ENCODE measurements at regions not wholly inside any gene's neighbourhood (a gene's known extent, or its start where the extent isn't known, plus 50 kb on each side); places are given as distances from the start of the nearest gene placed in this dataset.
A peak's percentile ranks its signal among the peaks of the same experiment; 100 is the strongest.

DNA sequence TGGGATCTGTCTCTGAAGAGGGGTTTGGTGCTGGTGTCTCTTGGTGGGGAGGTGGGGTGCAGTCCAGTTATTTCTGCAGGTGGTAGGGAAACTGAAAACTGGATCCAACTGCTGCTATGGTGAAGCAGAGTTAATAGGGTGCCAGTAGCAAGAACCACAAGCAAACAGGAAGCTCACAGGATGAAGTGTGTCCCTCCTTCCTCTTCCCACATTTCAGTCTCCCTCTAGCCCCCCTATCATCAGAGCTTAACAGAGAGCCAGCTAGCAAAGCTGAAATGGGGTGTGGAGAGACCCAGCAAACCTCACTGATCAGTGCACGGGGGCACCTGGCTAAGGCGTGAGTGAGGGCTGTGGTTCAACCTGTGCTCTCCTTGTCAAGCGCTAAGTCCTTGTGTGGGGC is 69.1 kb upstream of the C12orf71 start:
- Mint-ChIP-seq H3K27me3 (ENCODE audit: insufficient read depth, low read depth) (peaks cover 5% of the 10 kb centered on the region), H3K27ac (no peak overlapping the region), H3K36me3 (no peaks in the 10 kb centered on the region), H3K4me3 (no peak overlapping the region), H3K4me1 (no peaks in the 10 kb centered on the region), H3K9me3 (no peaks in the 10 kb centered on the region)
- Histone ChIP-seq H3K4me1 (peaks cover 8% of the 10 kb centered on the region), H2AFZ (replicated peaks) (no peak overlapping the region), H3K9ac (no peak overlapping the region), H3K4me3 (no peak overlapping the region), H3F3A (ENCODE audit: low read depth) (no peaks in the 10 kb centered on the region), H3K4me2 (no peak overlapping the region), H3K27me3 (no peaks in the 10 kb centered on the region), H3K27ac (no peak overlapping the region), H3K79me2 (ENCODE audit: low read depth) (no peaks in the 10 kb centered on the region), H4K20me1 (ENCODE audit: low read depth) (no peaks in the 10 kb centered on the region), H3K9me3 (ENCODE audit: low read depth) (no peaks in the 10 kb centered on the region), H3K36me3 (no peaks in the 10 kb centered on the region)
- no peak for DNase-seq (ENCODE audit: low spot score)
- TF ChIP-seq, protein P1, sequence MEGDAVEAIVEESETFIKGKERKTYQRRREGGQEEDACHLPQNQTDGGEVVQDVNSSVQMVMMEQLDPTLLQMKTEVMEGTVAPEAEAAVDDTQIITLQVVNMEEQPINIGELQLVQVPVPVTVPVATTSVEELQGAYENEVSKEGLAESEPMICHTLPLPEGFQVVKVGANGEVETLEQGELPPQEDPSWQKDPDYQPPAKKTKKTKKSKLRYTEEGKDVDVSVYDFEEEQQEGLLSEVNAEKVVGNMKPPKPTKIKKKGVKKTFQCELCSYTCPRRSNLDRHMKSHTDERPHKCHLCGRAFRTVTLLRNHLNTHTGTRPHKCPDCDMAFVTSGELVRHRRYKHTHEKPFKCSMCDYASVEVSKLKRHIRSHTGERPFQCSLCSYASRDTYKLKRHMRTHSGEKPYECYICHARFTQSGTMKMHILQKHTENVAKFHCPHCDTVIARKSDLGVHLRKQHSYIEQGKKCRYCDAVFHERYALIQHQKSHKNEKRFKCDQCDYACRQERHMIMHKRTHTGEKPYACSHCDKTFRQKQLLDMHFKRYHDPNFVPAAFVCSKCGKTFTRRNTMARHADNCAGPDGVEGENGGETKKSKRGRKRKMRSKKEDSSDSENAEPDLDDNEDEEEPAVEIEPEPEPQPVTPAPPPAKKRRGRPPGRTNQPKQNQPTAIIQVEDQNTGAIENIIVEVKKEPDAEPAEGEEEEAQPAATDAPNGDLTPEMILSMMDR (IDR thresholded peaks at IDR 0.05) = no peak
- TF ChIP-seq EZH2 (IDR thresholded peaks at IDR 0.05) (no peak), EZH2phosphoT487 (IDR thresholded peaks at IDR 0.05) (no peak)

DNA sequence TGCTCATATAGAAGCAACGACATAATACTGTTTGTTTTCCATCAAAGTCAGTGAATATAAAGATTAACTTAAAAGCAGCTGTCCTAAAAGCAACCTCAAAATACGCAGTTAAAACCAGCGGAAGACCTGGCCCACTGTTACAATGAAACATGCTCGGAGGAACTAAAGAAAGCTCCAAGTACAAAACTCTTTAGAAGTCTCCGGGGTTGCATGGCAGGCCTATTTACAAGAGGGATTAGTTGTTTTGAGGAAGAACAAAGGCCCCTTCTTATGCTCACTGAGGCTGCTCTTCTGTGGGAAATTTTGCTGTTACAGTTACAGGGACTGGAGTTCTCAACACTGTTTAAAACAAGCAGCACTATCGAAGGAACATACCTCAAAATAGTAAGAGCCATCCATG is 75.9 kb upstream of the C12orf71 start:
- peaks cover 7% of the 10 kb centered on the region for H4K20me1 ChIP-seq (ENCODE audit: low read depth)
- H3K9me3 ChIP-seq (ENCODE audit: low read depth) = no peaks in the 10 kb centered on the region
- no peaks in the 10 kb centered on the region for H3K27me3 Mint-ChIP-seq (ENCODE audit: insufficient read depth, low read depth)
- H3K27me3 ChIP-seq = no peaks in the 10 kb centered on the region
- H3K27ac Mint-ChIP-seq = no peak overlapping the region
- H2AFZ ChIP-seq (replicated peaks) = no peak overlapping the region
- peak; percentile 50 for TF ChIP-seq EZH2phosphoT487 (IDR thresholded peaks at IDR 0.05)
- TF ChIP-seq, protein P1 (IDR thresholded peaks at IDR 0.05) = no peak
- H3K36me3 ChIP-seq = no peaks in the 10 kb centered on the region
- H3K4me3 Mint-ChIP-seq = no peak overlapping the region
- peaks cover 2% of the 10 kb centered on the region for H3K36me3 Mint-ChIP-seq
- peak overlapping the region; percentile 2 for H3K4me3 ChIP-seq
- H3K9ac ChIP-seq = no peak overlapping the region
- peak overlapping the region; percentile 24 for H3K27ac ChIP-seq
- peak overlapping the region; percentile 57 for H3K4me2 ChIP-seq
- H3K9me3 Mint-ChIP-seq = peaks cover 8% of the 10 kb centered on the region
- peak; percentile 87 for DNase-seq (ENCODE audit: low spot score)
- H3F3A ChIP-seq (ENCODE audit: low read depth) = peaks cover 20% of the 10 kb centered on the region
- H3K79me2 ChIP-seq (ENCODE audit: low read depth) = no peaks in the 10 kb centered on the region
- H3K4me1 ChIP-seq = peaks cover 22% of the 10 kb centered on the region
- peaks cover 12% of the 10 kb centered on the region for H3K4me1 Mint-ChIP-seq

DNA sequence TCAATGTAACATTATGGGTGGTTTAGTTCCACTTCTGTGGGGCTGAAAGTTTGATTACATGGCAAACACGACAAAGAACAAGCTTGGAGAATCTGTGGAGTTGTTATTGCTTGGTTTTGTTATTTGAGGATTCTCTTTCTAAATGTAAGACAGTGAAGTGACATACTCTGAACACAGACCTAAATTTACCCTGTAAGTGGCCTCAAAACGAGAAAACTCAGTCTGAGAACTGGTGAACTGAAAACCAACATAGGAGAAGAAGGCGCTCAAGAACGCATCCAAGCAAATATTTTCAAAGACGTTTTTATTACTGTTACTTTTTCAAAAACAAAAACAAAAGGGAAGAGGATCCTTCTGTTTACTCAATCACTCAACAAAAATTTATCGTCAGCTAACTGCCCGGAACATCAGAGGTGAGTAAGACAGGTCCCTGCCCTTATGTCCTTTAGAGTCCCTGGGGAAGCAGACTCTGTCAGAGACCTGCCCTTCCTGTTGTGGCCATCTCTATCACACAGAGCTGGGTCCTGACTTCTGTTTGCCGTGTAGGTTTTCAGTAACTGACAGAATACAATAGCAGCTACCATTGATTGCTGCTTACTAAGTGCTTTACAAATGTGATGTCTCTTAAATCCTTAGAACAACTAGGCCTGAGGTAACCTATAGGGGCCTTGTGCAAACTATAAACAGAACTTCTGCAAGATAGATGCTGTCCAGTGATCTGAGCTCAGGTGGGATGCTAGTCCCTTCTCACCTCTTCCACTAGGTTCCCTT is 79.3 kb upstream of the C12orf71 start:
- H3F3A ChIP-seq (ENCODE audit: low read depth) = peaks cover 20% of the 10 kb centered on the region
- no peak overlapping the region for H3K4me2 ChIP-seq
- Mint-ChIP-seq H3K27ac (no peak overlapping the region), H3K27me3 (ENCODE audit: insufficient read depth, low read depth) (no peaks in the 10 kb centered on the region), H3K4me1 (peaks cover 12% of the 10 kb centered on the region), H3K4me3 (no peak overlapping the region), H3K9me3 (peaks cover 16% of the 10 kb centered on the region), H3K36me3 (peaks cover 2% of the 10 kb centered on the region)
- no peak overlapping the region for H3K9ac ChIP-seq
- H3K4me1 ChIP-seq = peaks cover 22% of the 10 kb centered on the region
- H3K27me3 ChIP-seq = no peaks in the 10 kb centered on the region
- TF ChIP-seq EZH2phosphoT487 (IDR thresholded peaks at IDR 0.05) = no peak
- TF ChIP-seq, protein P1 (IDR thresholded peaks at IDR 0.05) = no peak
- no peak overlapping the region for H3K27ac ChIP-seq
- no peaks in the 10 kb centered on the region for H3K36me3 ChIP-seq
- H4K20me1 ChIP-seq (ENCODE audit: low read depth) = peaks cover 7% of the 10 kb centered on the region
- H3K4me3 ChIP-seq = no peak overlapping the region
- H2AFZ ChIP-seq (replicated peaks) = no peak overlapping the region
- H3K79me2 ChIP-seq (ENCODE audit: low read depth) = no peaks in the 10 kb centered on the region
- no peaks in the 10 kb centered on the region for H3K9me3 ChIP-seq (ENCODE audit: low read depth)
- DNase-seq (ENCODE audit: low spot score) = no peak
